ENCODE measurements at regions not wholly inside any gene's neighbourhood (a gene's known extent, or its start where the extent isn't known, plus 50 kb on each side); places are given as distances from the start of the nearest gene placed in this dataset.

- no peak overlapping the region for H3K4me3 ChIP-seq (ENCODE audit: low read depth, low read length)
- no peak for TF ChIP-seq CTCF (IDR thresholded peaks at IDR 0.05; ENCODE audit: low read depth, low read length, missing control alignments)
- in situ Hi-C loops (cut with HindIII; ENCODE audit: low sequenced_read_pairs), result no loop called here
- no peak for DNase-seq (ENCODE audit: low read depth)
Measured at GRCh38 chr4:178814908-178815307, 1372.7 kb upstream of the AGA start.

DNA sequence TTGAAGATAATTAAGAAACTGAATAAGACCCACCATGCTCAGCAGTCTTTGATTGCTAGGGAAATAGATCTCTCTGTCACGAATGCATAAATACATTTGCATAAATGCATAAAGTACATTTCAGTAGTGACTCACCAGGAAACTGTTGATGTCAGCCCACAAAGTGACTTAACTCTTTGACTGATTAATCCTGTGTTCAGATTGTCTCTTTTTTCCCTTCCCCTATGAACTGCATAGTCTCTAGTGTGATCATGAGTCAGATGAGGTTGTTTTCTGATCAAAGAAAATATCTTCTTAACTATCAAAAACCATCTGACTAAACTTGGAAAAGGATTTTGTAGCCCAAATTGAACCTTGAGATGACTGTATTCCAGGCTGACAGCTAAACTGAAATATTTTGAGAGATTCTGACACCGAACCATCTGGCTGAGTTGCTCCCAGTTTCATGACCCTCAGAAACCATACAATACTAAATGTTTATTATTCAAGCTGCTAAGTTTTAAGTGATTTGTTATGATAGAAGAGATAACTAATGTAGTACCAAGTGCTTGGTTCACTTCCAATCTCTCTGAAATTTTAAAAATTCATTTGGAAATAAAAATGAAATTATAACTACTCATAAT, 1381.5 kb upstream of the AGA start:
- no peak for TF ChIP-seq CTCF (IDR thresholded peaks at IDR 0.05; ENCODE audit: low read depth, low read length, missing control alignments)
- no peak for DNase-seq (ENCODE audit: low read depth)
- in situ Hi-C loops (cut with HindIII; ENCODE audit: low sequenced_read_pairs), result no loop called here
- no peak overlapping the region for H3K4me3 ChIP-seq (ENCODE audit: low read depth, low read length)

GRCh38 chr4:178836865-178837264, 1394.6 kb upstream of the AGA start:
- no peak for DNase-seq (ENCODE audit: low read depth)
- in situ Hi-C loops (cut with HindIII; ENCODE audit: low sequenced_read_pairs), result no loop called here
- no peak overlapping the region for H3K4me3 ChIP-seq (ENCODE audit: low read depth, low read length)
- TF ChIP-seq CTCF (IDR thresholded peaks at IDR 0.05; ENCODE audit: low read depth, low read length, missing control alignments), result no peak

DNA sequence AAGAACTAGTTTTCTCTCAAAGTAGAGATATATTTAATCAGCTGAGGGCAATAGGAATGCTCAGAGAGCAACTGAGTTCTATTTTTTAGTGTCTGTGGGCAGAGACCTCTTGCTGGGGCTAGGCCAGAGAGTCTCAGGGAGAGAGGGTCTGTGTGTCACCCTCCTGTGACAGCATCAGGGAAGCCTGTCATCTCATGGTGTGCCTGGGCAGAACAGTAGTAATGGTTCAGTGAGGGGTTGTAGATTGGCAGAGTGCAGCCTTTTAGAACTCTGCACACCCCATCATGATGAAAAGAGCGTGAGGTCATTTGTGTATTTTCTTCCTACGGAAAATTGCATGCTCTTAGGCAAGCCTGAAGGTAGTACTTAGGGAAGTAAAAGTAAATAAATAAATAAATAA, 1396.5 kb upstream of the AGA start:
- in situ Hi-C loops (cut with HindIII; ENCODE audit: low sequenced_read_pairs), result no loop called here
- TF ChIP-seq CTCF (IDR thresholded peaks at IDR 0.05; ENCODE audit: low read depth, low read length, missing control alignments), result no peak
- no peak overlapping the region for H3K4me3 ChIP-seq (ENCODE audit: low read depth, low read length)
- no peak for DNase-seq (ENCODE audit: low read depth)

GRCh38 chr4:178856139-178856800, 1414.0 kb upstream of the AGA start:
- no peak overlapping the region for H3K4me3 ChIP-seq (ENCODE audit: low read depth, low read length)
- TF ChIP-seq CTCF (IDR thresholded peaks at IDR 0.05; ENCODE audit: low read depth, low read length, missing control alignments), result no peak
- DNase-seq (ENCODE audit: low read depth), result no peak
- in situ Hi-C loops (cut with HindIII; ENCODE audit: low sequenced_read_pairs), result no loop called here

DNA sequence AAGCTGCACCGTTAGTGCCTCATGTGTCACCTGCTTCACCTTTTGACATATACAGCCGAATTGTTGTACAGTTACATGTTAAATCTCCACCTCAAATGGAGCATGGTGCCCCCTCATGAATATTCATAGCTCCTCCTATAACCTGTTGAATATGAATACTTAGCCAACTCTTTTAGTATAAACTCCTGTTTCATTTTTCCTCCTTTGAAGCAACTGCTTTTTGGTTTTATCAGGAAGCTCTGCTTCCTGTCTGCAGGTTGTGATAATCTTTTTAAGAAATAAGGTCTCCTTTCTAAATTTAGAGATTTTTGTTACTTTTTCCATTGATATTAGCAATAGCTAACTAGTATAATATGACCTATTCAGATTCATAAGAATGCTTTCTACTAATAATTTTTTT, 1429.2 kb upstream of the AGA start:
- no peak for TF ChIP-seq CTCF (IDR thresholded peaks at IDR 0.05; ENCODE audit: low read depth, low read length, missing control alignments)
- H3K4me3 ChIP-seq (ENCODE audit: low read depth, low read length), result no peak overlapping the region
- DNase-seq (ENCODE audit: low read depth), result no peak
- in situ Hi-C loops (cut with HindIII; ENCODE audit: low sequenced_read_pairs), result no loop called here

Measured in astrocyte of the cerebellum (primary cell).